Lower leg skin (tissue), 4 donors: ENCODE measurements at regions not wholly inside any gene's neighbourhood (a gene's known extent, or its start where the extent isn't known, plus 50 kb on each side); places are given as distances from the start of the nearest gene placed in this dataset.

Experiments used
- DNase-seq, 2 donors: peaks; one replicate each; pipeline ENCODE4 v3.0.0-alpha.2; 2019; ENCODE audit warnings: low spot score in 2 of 2
- H3K4me3 ChIP-seq: fragments of 200-600 bp; sonication (generic); 2 replicates; pipeline ENCODE4 v1.5.1; 2017; ENCODE audit warnings: mild to moderate bottlenecking, low read depth; ENCODE audit not compliant: poor library complexity, severe bottlenecking
- CTCF ChIP-seq, 3 donors: fragments of 450-650 bp; IDR thresholded peaks; one replicate each; pipeline ENCODE4 v1.5.1; 2016; ENCODE audit warnings: antibody characterized with exemption in 3 of 3, mild to moderate bottlenecking in 3 of 3, moderate library complexity in 2 of 3
- POLR2A ChIP-seq, 2 donors: fragments of 450-650 bp; IDR thresholded peaks; one replicate each; pipeline ENCODE4 v1.6.1; 2016 to 2017; ENCODE audit warnings: antibody characterized with exemption in 2 of 2, mild to moderate bottlenecking in 1 of 2, moderate library complexity in 1 of 2
- WGBS, 2 donors: methylation state at CpG; one replicate each; pipeline ENCODE4 v1.1.5; 2018; 5-methylcytosine and 5-hydroxymethylcytosine counted together
- intact Hi-C: fragments of 100-400 bp; cut with DNase I; formaldehyde crosslinking; loops from one replicate; pipeline ENCODE4 v1.15.0; 2023; ENCODE audit warnings: low total_unique reads

- intact Hi-C loops, result no loop called here
- TF ChIP-seq POLR2A (IDR thresholded peaks at IDR 0.05) (no peak), CTCF (IDR thresholded peaks at IDR 0.05) (no peak)
- DNase-seq, result no peak
- WGBS, 2 donors, result 47 to 52% methylated on average over 3 of the region's 3 CpGs
- no peak overlapping the region for H3K4me3 ChIP-seq
These were observed 100.8 kb upstream of the SYT13 start for GRCh38 chr11:45386972-45387371.

GRCh38 chr11:45385844-45386243 lies 99.7 kb upstream of the SYT13 start:
- DNase-seq, result no peak
- intact Hi-C loops, result no loop called here
- no peak overlapping the region for H3K4me3 ChIP-seq
- TF ChIP-seq POLR2A (IDR thresholded peaks at IDR 0.05) (no peak), CTCF (IDR thresholded peaks at IDR 0.05) (no peak)
- WGBS, 2 donors, result 39 to 44% methylated on average over 5 of the region's 5 CpGs

DNA sequence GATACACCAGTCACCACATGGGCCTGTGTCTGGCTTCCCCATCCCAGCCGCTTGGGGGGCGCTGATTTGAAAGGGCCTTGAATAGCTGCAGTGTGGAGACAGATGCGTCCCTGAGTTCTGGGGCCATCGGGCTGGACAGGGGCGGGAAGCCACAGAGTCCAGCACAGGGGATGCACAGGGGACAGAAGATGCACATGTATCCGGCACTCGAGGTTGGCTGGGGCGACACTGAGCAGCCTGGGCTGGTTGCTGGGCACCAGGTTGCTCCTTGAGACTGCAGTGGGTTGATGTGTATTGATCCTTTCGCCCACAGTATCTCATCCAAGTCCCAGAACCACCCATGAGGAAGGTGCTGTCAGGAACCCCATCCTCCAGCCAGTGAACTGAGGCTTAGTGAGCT lies 99.3 kb upstream of the SYT13 start:
- 85 to 87% methylated on average over 9 of the region's 9 CpGs for WGBS, 2 donors
- no peak for TF ChIP-seq CTCF (IDR thresholded peaks at IDR 0.05)
- no peak for TF ChIP-seq POLR2A (IDR thresholded peaks at IDR 0.05)
- intact Hi-C loops, result no loop called here
- no peak for DNase-seq
- H3K4me3 ChIP-seq, result no peak overlapping the region

DNA sequence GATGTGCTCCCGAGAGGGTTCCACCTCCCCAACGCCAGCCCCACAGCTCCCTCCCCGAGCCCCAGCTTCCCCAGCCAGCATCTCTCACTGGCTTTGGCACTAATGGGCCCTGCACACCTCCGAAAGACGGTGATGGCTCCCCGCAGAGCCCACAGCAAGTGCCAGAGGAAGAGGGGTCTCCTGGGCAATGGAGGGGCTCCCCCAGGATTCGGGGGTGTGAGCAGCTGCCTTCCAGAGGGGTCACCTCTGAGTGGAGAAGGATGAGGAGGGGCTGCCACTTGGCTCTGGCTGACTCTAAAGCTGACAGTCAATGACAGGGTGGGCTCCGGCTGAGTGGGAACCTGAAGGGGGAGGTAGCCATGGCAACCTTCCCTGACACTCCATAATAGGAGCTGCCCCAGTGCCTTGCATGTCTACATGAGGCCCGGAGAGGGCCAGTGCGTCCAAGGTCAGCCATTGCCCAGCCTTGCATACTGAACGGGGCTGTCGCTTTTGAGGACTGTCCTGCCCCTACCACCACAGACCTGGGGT lies 98.6 kb upstream of the SYT13 start:
- TF ChIP-seq POLR2A (IDR thresholded peaks at IDR 0.05), result no peak
- no peak for TF ChIP-seq CTCF (IDR thresholded peaks at IDR 0.05)
- no peak overlapping the region for H3K4me3 ChIP-seq
- intact Hi-C loops, result no loop called here
- no peak for DNase-seq
- 55 to 68% methylated on average over 7 to 11 of the region's 12 CpGs for WGBS, 2 donors

GRCh38 chr11:45384016-45384415 lies 97.9 kb upstream of the SYT13 start:
- 84 to 87% methylated on average over 4 of the region's 4 CpGs for WGBS, 2 donors
- intact Hi-C loops, result no loop called here
- H3K4me3 ChIP-seq, result no peak overlapping the region
- DNase-seq, result no peak
- no peak for TF ChIP-seq POLR2A (IDR thresholded peaks at IDR 0.05)
- TF ChIP-seq CTCF (IDR thresholded peaks at IDR 0.05), result no peak

DNA sequence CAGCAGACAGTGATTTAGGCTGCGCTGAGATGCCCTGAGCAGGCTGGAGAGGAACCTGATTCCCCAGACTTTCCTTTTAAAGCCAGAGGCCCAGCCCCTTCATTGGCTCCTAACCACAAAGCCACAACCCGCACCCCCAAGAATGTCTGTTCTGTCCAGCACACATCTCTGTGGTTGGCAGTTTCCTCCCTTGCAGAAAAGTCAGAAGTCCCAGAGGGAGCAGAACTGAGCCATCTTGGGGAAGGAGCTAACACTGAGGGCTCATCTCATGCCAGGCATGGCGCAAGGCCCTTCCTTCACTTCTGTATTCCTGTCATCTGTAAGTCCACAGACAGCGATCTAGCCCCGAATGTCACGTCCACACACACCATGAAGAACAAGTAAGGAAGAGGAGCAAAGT lies 97.1 kb upstream of the SYT13 start:
- no peak overlapping the region for H3K4me3 ChIP-seq
- no peak for DNase-seq
- intact Hi-C loops, result no loop called here
- 37 to 41% methylated on average over 6 of the region's 6 CpGs for WGBS, 2 donors
- TF ChIP-seq CTCF (IDR thresholded peaks at IDR 0.05), result no peak
- TF ChIP-seq POLR2A (IDR thresholded peaks at IDR 0.05), result no peak
